ENCODE measurements at regions not wholly inside any gene's neighbourhood (a gene's known extent, or its start where the extent isn't known, plus 50 kb on each side); places are given as distances from the start of the nearest gene placed in this dataset.

DNA sequence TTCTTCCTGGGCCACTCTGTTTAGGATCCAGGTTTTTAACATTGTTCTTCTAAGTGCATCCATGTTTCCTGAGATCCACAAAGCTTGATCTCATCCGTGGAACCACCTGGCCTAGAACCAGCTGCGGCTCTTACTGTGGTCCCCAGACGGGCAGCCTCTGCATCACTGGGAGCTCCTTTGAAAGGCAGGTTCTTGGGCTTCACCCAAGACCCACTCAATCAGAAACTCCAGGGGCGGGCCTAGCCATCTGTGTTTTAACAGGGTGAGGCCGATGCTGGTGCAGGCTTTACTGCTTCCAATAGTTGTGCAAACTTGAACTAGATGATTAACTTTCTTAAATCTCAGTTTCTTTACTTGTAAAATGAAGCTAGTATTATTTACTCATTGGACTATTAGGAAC lies 605.7 kb downstream of the FGF9 start:
- no peak for ATAC-seq
- Histone ChIP-seq H3K27me3 (ENCODE audit: control insufficient read depth, insufficient read depth) (no peaks in the 10 kb centered on the region), H3K4me1 (ENCODE audit: control insufficient read depth, insufficient read depth, low read length) (no peaks in the 10 kb centered on the region), H3K9me3 (ENCODE audit: control insufficient read depth, low read length) (no peaks in the 10 kb centered on the region), H3K4me3 (ENCODE audit: low read length) (no peak overlapping the region), H3K27ac (ENCODE audit: low read length) (no peak overlapping the region)
- no peak for DNase-seq
- intact Hi-C loops (cut with DNase I) = loop anchor here in 2 of 4 donors (10.0 kb wide), 1 partner anchor 642 kb away; no protein-coding TSS in a partner anchor
- 80% methylated on average over 5 of the region's 5 CpGs for WGBS

DNA sequence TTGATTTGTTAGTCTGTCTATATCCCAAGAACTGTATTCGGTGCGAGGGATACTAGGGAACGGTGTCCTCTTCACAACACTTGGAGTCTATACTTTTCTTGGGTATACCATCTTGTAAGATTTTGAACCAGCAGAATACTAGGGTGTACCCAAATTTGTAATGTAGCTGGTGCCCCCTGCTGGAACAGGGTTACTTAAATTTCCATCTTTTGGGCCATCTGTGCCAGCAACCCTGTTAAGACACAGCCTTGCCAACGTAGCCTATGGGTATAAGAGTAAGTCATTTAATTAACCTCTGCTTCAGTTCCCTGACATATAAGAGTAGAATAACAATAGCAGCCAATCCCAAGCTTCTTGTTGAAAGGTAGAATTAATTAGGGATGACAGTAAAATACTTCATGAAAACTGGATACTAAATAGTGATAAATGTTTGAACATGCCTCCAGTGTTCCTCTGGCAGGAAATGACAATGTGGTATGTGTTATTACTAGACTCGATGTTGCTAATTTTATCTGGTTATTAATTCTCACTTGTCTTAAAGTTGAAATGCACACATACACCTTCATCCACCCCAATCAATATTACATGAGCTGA lies 607.6 kb downstream of the FGF9 start:
- H3K27ac ChIP-seq (ENCODE audit: low read length) = no peak overlapping the region
- H3K4me1 ChIP-seq (ENCODE audit: control insufficient read depth, insufficient read depth, low read length) = no peaks in the 10 kb centered on the region
- 65% methylated on average over 5 of the region's 5 CpGs for WGBS
- no peak for ATAC-seq
- H3K4me3 ChIP-seq (ENCODE audit: low read length) = no peak overlapping the region
- DNase-seq = peak in 2 of 3 donors; percentile 39 to 83
- no peaks in the 10 kb centered on the region for H3K27me3 ChIP-seq (ENCODE audit: control insufficient read depth, insufficient read depth)
- intact Hi-C loops (cut with DNase I) = loop anchor here in 2 of 4 donors (10.0 kb wide), 1 partner anchor 644 kb away; no protein-coding TSS in a partner anchor
- no peaks in the 10 kb centered on the region for H3K9me3 ChIP-seq (ENCODE audit: control insufficient read depth, low read length)

DNA sequence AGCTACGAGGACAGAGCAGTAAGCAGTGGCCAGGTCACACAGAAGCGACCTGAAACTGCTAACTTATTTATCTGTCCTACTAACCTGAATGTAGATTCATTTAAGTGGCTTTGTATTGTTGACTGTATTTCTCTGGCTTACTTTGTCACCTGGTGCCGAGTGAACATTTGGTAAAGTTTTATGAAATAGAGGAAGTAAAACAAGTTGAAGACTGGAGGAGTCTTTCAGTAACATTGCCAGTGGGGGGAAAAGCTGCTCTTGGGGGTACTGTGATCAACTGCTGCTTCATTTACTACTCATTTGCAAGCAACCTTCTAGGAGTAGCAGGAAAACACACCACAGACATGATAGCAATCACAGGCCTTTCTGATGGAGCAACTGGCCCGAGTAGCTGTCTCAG lies 615.0 kb downstream of the FGF9 start:
- 75% methylated on average over 4 of the region's 4 CpGs for WGBS
- H3K4me1 ChIP-seq (ENCODE audit: control insufficient read depth, insufficient read depth, low read length) = no peaks in the 10 kb centered on the region
- H3K4me3 ChIP-seq (ENCODE audit: low read length) = no peak overlapping the region
- DNase-seq = no peak
- H3K27me3 ChIP-seq (ENCODE audit: control insufficient read depth, insufficient read depth) = no peaks in the 10 kb centered on the region
- intact Hi-C loops (cut with DNase I) = no loop called here
- no peak overlapping the region for H3K27ac ChIP-seq (ENCODE audit: low read length)
- ATAC-seq = no peak
- H3K9me3 ChIP-seq (ENCODE audit: control insufficient read depth, low read length) = no peaks in the 10 kb centered on the region

DNA sequence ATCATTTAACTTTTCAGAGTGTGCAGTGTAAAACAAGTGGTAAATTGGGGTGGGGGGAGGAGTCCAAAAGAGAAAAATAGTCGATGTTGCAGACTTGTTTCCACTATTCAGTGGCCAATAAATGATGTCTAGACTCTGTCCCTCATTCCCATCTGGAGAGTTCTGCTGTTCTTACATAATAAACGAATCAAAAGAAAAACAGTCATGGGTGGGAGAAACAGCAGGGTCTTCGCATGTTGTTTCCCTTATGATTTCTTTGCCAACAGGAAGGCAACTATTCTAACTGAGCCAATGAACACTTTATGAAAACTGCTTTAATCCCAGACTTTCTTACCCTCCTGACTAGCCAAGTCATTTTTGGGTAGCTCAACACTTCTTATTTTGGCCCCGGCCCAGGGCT lies 615.5 kb downstream of the FGF9 start:
- Histone ChIP-seq H3K4me3 (ENCODE audit: low read length) (no peak overlapping the region), H3K9me3 (ENCODE audit: control insufficient read depth, low read length) (no peaks in the 10 kb centered on the region), H3K27me3 (ENCODE audit: control insufficient read depth, insufficient read depth) (no peaks in the 10 kb centered on the region), H3K4me1 (ENCODE audit: control insufficient read depth, insufficient read depth, low read length) (no peaks in the 10 kb centered on the region), H3K27ac (ENCODE audit: low read length) (no peak overlapping the region)
- no peak for DNase-seq
- 40% methylated on average over 4 of the region's 4 CpGs for WGBS
- intact Hi-C loops (cut with DNase I) = no loop called here
- no peak for ATAC-seq

DNA sequence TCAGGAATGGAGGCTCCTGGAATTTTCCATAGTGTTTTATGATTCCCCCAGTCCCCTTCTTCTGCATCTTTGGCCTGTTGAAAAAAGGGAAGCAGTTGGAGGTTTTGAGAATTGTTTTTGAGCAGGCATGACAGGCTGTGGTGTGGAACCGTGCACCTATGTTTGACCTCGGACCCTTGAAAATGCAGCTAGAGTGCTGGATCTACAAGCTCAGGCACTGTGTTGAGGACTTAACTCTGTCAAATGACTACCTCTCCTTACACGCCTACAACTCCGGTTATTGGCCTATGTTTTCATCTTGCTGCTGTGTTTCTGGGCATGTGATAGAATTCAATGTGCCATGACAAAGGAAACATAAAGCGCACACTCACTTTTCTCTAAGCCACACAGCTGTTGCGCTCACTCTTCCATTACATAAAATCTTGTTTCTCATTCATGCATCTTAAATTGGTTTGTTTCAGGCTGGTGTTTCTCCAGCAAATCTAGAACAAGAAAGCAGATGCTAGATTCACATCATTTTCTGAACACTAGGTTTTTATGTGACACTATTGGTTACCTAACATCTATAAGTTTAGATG lies 616.6 kb downstream of the FGF9 start:
- ATAC-seq = no peak
- Histone ChIP-seq H3K9me3 (ENCODE audit: control insufficient read depth, low read length) (no peaks in the 10 kb centered on the region), H3K27ac (ENCODE audit: low read length) (no peak overlapping the region), H3K4me3 (ENCODE audit: low read length) (no peak overlapping the region), H3K4me1 (ENCODE audit: control insufficient read depth, insufficient read depth, low read length) (no peaks in the 10 kb centered on the region), H3K27me3 (ENCODE audit: control insufficient read depth, insufficient read depth) (no peaks in the 10 kb centered on the region)
- no peak for DNase-seq
- intact Hi-C loops (cut with DNase I) = no loop called here
- 93% methylated on average over 6 of the region's 6 CpGs for WGBS

DNA sequence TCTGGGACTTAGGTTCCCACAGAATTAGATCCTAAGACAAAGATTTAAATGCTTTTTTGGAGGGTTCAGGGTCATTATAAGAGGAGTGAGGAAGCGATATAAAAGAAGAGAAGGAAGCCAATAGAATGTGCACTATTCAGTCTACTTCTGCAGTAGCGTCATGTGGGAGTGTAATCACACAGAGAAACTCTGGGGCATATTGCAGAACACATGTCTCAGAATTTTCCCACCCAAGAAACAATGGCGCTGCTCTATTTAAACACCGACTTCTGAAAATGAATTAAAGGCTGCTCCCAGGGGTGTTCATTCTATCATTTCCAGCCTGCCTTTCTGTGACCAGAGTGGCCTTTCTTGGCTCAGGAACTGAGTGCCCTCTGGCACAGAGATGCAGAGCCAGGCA lies 617.6 kb downstream of the FGF9 start:
- Histone ChIP-seq H3K4me3 (ENCODE audit: low read length) (no peak overlapping the region), H3K4me1 (ENCODE audit: control insufficient read depth, insufficient read depth, low read length) (no peaks in the 10 kb centered on the region), H3K27me3 (ENCODE audit: control insufficient read depth, insufficient read depth) (no peaks in the 10 kb centered on the region), H3K27ac (ENCODE audit: low read length) (no peak overlapping the region), H3K9me3 (ENCODE audit: control insufficient read depth, low read length) (no peaks in the 10 kb centered on the region)
- no peak for DNase-seq
- no peak for ATAC-seq
- 95% methylated on average over 4 of the region's 4 CpGs for WGBS
- intact Hi-C loops (cut with DNase I) = no loop called here

DNA sequence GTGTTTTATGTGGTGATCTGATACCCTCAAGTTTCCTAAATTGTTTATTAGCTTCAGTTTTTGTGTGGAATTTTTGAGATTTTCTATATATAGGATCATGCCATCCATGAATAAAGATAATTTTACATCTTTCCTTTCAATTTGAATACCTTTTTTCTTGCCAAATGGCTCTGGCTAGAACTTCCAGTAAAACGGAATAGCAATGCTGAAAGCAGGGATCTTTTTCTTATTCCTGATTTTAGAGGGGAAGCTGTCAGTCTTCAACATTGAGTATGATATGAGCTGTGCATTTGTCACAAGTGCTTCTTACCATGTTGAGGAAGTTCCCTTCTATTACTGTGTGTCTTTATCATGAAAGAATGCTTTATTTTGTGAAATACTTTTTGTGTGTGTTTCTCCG lies 618.8 kb downstream of the FGF9 start:
- no peaks in the 10 kb centered on the region for H3K9me3 ChIP-seq (ENCODE audit: control insufficient read depth, low read length)
- DNase-seq (no peak), ATAC-seq (no peak)
- intact Hi-C loops (cut with DNase I) = no loop called here
- 72% methylated on average over 2 of the region's 2 CpGs for WGBS
- H3K4me3 ChIP-seq (ENCODE audit: low read length) = no peak overlapping the region
- no peaks in the 10 kb centered on the region for H3K4me1 ChIP-seq (ENCODE audit: control insufficient read depth, insufficient read depth, low read length)
- no peaks in the 10 kb centered on the region for H3K27me3 ChIP-seq (ENCODE audit: control insufficient read depth, insufficient read depth)
- no peak overlapping the region for H3K27ac ChIP-seq (ENCODE audit: low read length)

DNA sequence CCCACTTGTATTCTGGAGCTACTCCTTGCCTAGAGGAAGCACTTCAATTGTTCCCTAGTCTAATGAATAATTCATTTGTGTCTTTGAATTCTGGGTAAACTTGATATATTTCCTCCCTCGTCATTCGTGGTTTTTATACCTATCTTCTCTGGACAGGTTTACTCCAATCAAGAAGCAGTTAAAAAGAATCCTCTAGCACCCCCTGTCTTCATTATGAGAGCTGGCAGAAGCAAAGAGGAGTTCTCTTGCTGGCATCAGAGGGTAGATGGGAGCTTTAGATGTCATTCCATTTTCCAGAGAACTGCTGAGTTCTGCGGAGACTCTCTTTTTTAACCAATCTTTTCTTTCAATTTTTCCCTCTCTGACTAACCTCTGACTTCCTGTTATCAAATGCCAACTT lies 627.7 kb downstream of the FGF9 start:
- Histone ChIP-seq H3K27me3 (ENCODE audit: control insufficient read depth, insufficient read depth) (no peaks in the 10 kb centered on the region), H3K4me1 (ENCODE audit: control insufficient read depth, insufficient read depth, low read length) (no peaks in the 10 kb centered on the region), H3K4me3 (ENCODE audit: low read length) (no peak overlapping the region), H3K27ac (ENCODE audit: low read length) (no peak overlapping the region), H3K9me3 (ENCODE audit: control insufficient read depth, low read length) (no peaks in the 10 kb centered on the region)
- intact Hi-C loops (cut with DNase I) = no loop called here
- DNase-seq (no peak), ATAC-seq (no peak)
- WGBS = 84% methylated on average over 3 of the region's 3 CpGs

DNA sequence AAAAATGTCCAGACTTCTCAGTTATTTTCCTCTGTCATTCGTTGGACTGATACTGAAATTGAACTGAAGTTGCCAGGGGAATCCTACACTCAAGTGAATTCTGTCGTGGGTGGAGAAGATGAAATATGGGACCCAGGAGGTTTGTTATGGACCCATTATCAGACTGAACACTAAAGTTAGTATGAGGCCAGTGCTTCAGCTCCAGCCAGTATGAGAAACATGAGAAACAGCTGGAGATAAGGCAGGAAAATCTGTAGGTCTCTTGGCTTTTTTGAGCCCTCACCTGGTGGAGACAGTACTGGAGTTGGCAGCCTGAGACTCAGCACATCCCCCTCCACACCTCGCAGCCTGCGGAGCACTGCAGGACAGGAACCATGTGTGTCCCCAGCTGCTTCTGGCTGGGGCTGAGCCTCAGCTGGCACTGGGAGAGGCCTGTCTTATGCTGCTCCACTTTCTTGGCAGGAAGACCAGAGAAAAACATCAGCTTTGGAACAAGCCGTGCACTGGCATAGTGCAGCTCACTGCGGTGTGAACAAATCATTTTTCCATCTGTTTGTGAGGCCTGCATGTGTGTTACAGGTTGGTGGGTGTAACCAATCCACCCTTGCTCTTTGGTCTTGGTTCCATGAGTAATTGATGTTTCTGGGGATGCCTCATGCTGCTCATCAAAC lies 641.0 kb downstream of the FGF9 start:
- Histone ChIP-seq H3K4me1 (ENCODE audit: control insufficient read depth, insufficient read depth, low read length) (no peaks in the 10 kb centered on the region), H3K9me3 (ENCODE audit: control insufficient read depth, low read length) (no peaks in the 10 kb centered on the region), H3K27ac (ENCODE audit: low read length) (no peak overlapping the region), H3K27me3 (ENCODE audit: control insufficient read depth, insufficient read depth) (no peaks in the 10 kb centered on the region), H3K4me3 (ENCODE audit: low read length) (no peak overlapping the region)
- intact Hi-C loops (cut with DNase I) = no loop called here
- ATAC-seq (peak; percentile 61 to 93), DNase-seq (peak; percentile 40 to 83 (median 74))
- WGBS = 50% methylated on average over 6 of the region's 6 CpGs

DNA sequence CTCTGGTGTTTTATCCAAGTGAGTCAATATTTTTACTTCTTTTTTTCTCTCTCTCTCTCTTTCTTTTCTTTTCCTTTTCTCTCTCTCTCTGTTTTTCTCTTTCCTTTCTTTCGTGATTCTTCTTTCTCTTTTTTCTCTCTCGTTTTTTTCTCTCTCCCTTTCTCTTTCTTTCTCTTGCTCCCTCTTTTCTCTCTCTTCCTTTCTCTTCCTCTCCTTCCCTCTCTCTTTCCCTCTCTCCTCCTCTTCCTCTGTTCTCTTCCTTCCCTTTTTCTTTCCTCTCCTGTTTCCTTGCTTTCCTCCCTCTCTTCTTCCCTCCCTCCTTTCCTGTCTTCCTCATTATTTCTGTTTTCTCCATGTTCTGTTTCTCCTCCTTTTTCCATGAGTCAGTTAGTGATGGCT lies 641.5 kb downstream of the FGF9 start:
- Histone ChIP-seq H3K4me3 (ENCODE audit: low read length) (no peak overlapping the region), H3K9me3 (ENCODE audit: control insufficient read depth, low read length) (no peaks in the 10 kb centered on the region), H3K4me1 (ENCODE audit: control insufficient read depth, insufficient read depth, low read length) (no peaks in the 10 kb centered on the region), H3K27me3 (ENCODE audit: control insufficient read depth, insufficient read depth) (no peaks in the 10 kb centered on the region), H3K27ac (ENCODE audit: low read length) (no peak overlapping the region)
- WGBS = 54% methylated on average over 2 of the region's 2 CpGs
- ATAC-seq (no peak), DNase-seq (no peak)
- intact Hi-C loops (cut with DNase I) = no loop called here

DNA sequence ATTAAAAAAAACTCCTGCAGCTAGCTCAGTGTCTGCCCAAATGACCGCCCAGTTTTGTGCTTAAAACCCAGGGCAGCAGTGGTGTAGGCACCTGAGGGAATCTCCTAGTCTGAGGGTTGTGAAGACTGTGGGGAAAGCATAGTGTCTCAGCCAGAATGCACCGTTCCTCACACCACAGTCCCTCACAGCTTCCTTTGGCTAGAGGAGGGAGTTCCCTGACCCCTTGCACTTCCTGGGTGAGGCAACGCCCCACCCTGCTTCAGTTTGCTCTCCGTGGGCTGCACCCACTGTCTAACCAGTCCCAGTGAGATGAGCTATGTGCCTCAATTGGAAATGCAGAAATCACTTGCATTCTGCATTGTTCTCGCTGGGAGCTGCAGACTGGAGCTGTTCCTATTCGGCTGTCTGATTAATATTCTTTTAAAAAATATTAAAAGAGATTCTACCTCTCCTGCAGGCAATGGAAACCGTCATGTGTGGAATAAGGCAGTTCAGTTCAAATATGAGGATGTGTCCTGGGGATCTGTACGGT lies 645.7 kb downstream of the FGF9 start:
- no peak overlapping the region for H3K4me3 ChIP-seq (ENCODE audit: low read length)
- WGBS = 83% methylated on average over 8 of the region's 8 CpGs
- intact Hi-C loops (cut with DNase I) = no loop called here
- DNase-seq (no peak), ATAC-seq (no peak)
- H3K27ac ChIP-seq (ENCODE audit: low read length) = no peak overlapping the region
- H3K9me3 ChIP-seq (ENCODE audit: control insufficient read depth, low read length) = no peaks in the 10 kb centered on the region
- H3K27me3 ChIP-seq (ENCODE audit: control insufficient read depth, insufficient read depth) = no peaks in the 10 kb centered on the region
- H3K4me1 ChIP-seq (ENCODE audit: control insufficient read depth, insufficient read depth, low read length) = no peaks in the 10 kb centered on the region

Measured in right cardiac atrium (tissue), 5 donors.